ENCODE measurements at regions not wholly inside any gene's neighbourhood (a gene's known extent, or its start where the extent isn't known, plus 50 kb on each side); places are given as distances from the start of the nearest gene placed in this dataset.

DNA sequence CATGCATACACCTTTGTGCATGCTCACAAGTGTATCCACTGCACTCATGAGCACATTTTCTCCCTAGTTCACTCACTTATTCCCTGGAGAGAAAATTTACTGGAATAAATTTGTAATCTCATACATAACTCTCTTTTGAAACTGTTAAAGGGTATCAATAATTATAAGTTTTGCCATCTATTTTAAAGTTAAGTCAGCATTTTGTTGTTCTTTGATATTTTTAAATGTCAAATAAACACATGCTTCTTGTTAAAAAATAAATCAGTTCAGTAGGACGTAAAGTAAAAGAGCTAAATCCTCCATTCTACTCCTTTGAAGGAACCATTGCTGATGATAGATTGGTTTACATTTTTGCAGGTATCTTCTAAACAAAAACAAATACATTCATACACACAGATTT is 522.1 kb downstream of the NR4A2 start:
- DNase-seq (ENCODE audit: extremely low spot score) = no peak
- POLR2A ChIA-PET = no interaction called here
- TF ChIP-seq LEF1 (IDR thresholded peaks at IDR 0.05; ENCODE audit: borderline replicate concordance) = no peak
- no peak for TF ChIP-seq SP1 (IDR thresholded peaks at IDR 0.05)
- TF ChIP-seq SUZ12 (IDR thresholded peaks at IDR 0.05) = no peak
- TF ChIP-seq NFRKB (IDR thresholded peaks at IDR 0.05) = no peak
- no peak for TF ChIP-seq FOXK2 (IDR thresholded peaks at IDR 0.05)
- TF ChIP-seq ELF4 (IDR thresholded peaks at IDR 0.05) = no peak
- CTCF ChIA-PET = no interaction called here

DNA sequence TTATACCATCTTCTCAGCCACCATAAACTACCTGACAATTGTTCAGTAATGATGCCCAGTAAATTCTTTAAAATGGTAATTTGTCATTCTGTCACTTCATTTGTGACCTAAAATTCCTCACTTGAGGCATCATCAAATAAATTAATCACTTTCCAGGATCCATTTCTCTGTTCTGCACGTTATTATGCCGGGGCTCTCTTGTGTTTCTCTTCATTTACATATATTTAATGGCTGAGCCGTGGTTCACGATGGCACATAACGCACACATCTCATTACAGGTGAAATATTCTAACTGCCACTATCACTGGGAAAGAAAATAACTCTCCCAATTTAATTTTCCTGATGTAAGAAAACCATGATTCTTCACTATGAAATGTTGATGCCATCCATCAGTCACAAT is 529.6 kb downstream of the NR4A2 start:
- CTCF ChIA-PET = no interaction called here

DNA sequence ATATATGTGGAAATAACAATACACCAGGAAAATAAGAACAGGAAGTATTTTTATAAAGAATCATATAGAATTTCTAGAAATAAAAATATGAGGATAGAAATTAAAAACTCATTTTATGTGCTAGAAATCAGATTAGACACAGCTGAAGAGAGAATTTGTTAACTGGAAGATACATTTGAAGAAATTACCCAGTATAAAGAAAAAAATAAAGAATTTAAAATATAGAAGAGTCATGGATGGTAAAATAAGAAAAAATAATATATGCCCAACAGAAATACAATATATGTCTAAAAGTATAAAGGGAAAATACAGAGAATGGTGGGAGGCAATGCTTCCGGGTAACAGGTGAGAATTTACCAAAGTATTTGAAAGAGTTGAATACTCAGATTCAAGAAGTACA is 539.9 kb downstream of the NR4A2 start:
- TF ChIP-seq FOXA1 (IDR thresholded peaks at IDR 0.05) (no peak), ZNF384 (IDR thresholded peaks at IDR 0.05) (no peak), SUZ12 (IDR thresholded peaks at IDR 0.05) (no peak), CTBP1 (IDR thresholded peaks at IDR 0.05; ENCODE audit: borderline replicate concordance) (no peak), HDGF (IDR thresholded peaks at IDR 0.05; ENCODE audit: borderline replicate concordance) (no peak), LEF1 (IDR thresholded peaks at IDR 0.05; ENCODE audit: borderline replicate concordance) (no peak), FOXK2 (IDR thresholded peaks at IDR 0.05) (no peak), FOXM1 (IDR thresholded peaks at IDR 0.05; ENCODE audit: borderline replicate concordance) (no peak), ELF4 (IDR thresholded peaks at IDR 0.05) (no peak), SP1 (IDR thresholded peaks at IDR 0.05) (no peak)
- TF ChIP-seq, protein P1, sequence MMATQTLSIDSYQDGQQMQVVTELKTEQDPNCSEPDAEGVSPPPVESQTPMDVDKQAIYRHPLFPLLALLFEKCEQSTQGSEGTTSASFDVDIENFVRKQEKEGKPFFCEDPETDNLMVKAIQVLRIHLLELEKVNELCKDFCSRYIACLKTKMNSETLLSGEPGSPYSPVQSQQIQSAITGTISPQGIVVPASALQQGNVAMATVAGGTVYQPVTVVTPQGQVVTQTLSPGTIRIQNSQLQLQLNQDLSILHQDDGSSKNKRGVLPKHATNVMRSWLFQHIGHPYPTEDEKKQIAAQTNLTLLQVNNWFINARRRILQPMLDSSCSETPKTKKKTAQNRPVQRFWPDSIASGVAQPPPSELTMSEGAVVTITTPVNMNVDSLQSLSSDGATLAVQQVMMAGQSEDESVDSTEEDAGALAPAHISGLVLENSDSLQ (IDR thresholded peaks at IDR 0.05) = no peak
- no peak for DNase-seq (ENCODE audit: extremely low spot score)
- ChIA-PET POLR2A (no interaction called here), CTCF (no interaction called here)

More for the DNA sequence above, 529.6 kb downstream of the NR4A2 start:
- no peak for DNase-seq (ENCODE audit: extremely low spot score)
- TF ChIP-seq ARNT (IDR thresholded peaks at IDR 0.05) = no peak
- TF ChIP-seq SUZ12 (IDR thresholded peaks at IDR 0.05) = no peak
- no peak for TF ChIP-seq HDGF (IDR thresholded peaks at IDR 0.05; ENCODE audit: borderline replicate concordance)
- no peak for TF ChIP-seq L3MBTL2 (conservative IDR thresholded peaks at IDR 0.05)
- no peak for TF ChIP-seq ELF4 (IDR thresholded peaks at IDR 0.05)
- no peak for TF ChIP-seq BHLHE40 (IDR thresholded peaks at IDR 0.05; ENCODE audit: borderline replicate concordance)
- TF ChIP-seq SP1 (IDR thresholded peaks at IDR 0.05) = no peak
- POLR2A ChIA-PET = no interaction called here

DNA sequence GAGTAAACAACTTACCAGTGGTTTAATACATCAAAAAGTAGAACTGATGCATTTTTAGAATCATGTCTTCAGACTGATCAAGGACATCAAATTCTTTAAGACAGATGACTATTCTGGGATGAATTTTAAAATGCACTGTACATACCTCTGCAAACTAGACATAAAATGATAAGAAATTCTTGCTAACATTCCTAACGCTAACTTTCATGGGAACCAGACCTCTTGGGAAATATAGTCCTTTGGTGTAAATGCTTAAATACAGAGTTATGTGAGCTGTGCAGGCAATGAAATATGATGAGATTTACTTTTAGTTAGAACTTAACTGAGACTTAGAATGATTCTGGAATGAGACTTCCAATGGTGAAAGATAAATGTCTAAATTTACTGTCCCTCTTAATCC is 562.0 kb downstream of the NR4A2 start:
- CTCF ChIA-PET = no interaction called here
- no peak for DNase-seq (ENCODE audit: extremely low spot score)
- POLR2A ChIA-PET = no interaction called here
- TF ChIP-seq FOXA1 (IDR thresholded peaks at IDR 0.05) (no peak), CTBP1 (IDR thresholded peaks at IDR 0.05; ENCODE audit: borderline replicate concordance) (no peak), FOXM1 (IDR thresholded peaks at IDR 0.05; ENCODE audit: borderline replicate concordance) (no peak), TARDBP (IDR thresholded peaks at IDR 0.05) (no peak), HDGF (IDR thresholded peaks at IDR 0.05; ENCODE audit: borderline replicate concordance) (no peak), ZNF384 (IDR thresholded peaks at IDR 0.05) (no peak), ELF4 (IDR thresholded peaks at IDR 0.05) (no peak), FOXK2 (IDR thresholded peaks at IDR 0.05) (no peak), NFRKB (IDR thresholded peaks at IDR 0.05) (no peak), SUZ12 (IDR thresholded peaks at IDR 0.05) (no peak)
- TF ChIP-seq, protein P1 (IDR thresholded peaks at IDR 0.05) = no peak

DNA sequence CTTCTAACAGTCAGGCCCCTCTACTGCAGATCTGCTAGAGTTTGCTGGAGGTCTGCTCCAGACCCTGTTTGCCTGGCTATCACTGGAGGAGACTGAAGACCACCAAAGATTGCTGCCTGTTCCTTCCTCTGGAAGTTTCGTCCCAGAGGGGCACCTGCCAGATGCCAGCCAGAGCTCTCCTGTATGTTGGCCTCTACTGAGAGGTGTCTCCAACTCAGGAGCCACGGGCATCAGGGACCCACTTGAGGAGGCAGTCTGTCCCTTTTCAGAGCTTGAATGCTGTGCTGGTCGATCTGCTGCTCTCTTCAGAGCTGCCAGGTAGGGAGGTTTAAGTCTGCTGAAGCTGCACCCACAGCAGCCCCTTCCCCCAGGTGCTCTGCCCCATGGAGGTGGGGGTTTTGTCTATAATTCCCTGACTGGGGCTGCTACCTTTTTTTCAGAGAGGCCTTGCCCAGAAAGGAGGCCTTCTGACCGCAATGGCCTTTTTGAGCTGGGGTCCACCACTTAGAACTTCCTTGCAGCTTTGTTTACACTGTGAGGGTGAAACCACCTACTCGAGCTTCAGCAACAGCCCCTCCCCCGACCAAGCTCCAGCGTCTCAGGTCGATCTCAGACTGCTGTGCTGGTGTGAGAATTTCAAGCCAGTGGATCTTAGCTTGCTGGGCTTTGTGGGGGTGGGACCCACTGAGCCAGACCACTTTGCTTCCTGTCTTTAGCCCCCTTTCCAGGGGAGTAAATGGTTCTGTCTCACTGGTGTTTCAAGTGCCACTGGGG is 566.0 kb downstream of the NR4A2 start:
- DNase-seq (ENCODE audit: extremely low spot score) = no peak
- TF ChIP-seq HDGF (IDR thresholded peaks at IDR 0.05; ENCODE audit: borderline replicate concordance) (no peak), LEF1 (IDR thresholded peaks at IDR 0.05; ENCODE audit: borderline replicate concordance) (no peak), ARNT (IDR thresholded peaks at IDR 0.05) (no peak), TARDBP (IDR thresholded peaks at IDR 0.05) (no peak), ELF4 (IDR thresholded peaks at IDR 0.05) (no peak), BHLHE40 (IDR thresholded peaks at IDR 0.05; ENCODE audit: borderline replicate concordance) (no peak), CTBP1 (IDR thresholded peaks at IDR 0.05; ENCODE audit: borderline replicate concordance) (no peak), L3MBTL2 (conservative IDR thresholded peaks at IDR 0.05) (no peak), SP1 (IDR thresholded peaks at IDR 0.05) (no peak), FOXA1 (IDR thresholded peaks at IDR 0.05) (no peak), ZNF384 (IDR thresholded peaks at IDR 0.05) (no peak), FOXK2 (IDR thresholded peaks at IDR 0.05) (no peak), FOXM1 (IDR thresholded peaks at IDR 0.05; ENCODE audit: borderline replicate concordance) (no peak), SUZ12 (IDR thresholded peaks at IDR 0.05) (no peak), NFRKB (IDR thresholded peaks at IDR 0.05) (no peak)
- TF ChIP-seq, protein P1 (IDR thresholded peaks at IDR 0.05) = no peak
- ChIA-PET POLR2A (no interaction called here), CTCF (no interaction called here)

DNA sequence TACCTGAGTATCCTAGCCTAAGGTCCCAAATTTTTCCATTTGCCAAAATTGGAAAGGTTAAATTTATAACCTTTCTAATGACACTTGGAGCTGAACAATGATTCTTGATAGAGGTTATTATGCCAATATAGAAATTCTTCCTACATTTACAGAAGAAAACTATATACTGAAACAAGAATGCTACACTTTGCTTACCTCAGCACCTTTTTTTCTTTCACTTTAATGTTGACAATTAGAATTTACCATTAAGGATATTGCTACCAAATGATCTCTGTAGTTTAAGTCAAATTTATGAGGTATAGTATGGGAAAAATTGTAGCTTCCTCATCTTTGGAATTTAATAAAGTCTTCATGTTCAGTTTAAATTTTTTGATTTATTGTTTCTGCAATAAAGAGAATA is 577.0 kb downstream of the NR4A2 start:
- ChIA-PET POLR2A (no interaction called here), CTCF (no interaction called here)
- DNase-seq (ENCODE audit: extremely low spot score) = no peak
- TF ChIP-seq SP1 (IDR thresholded peaks at IDR 0.05) = no peak
- TF ChIP-seq FOXK2 (IDR thresholded peaks at IDR 0.05) = no peak
- no peak for TF ChIP-seq SUZ12 (IDR thresholded peaks at IDR 0.05)
- TF ChIP-seq ZNF384 (IDR thresholded peaks at IDR 0.05) = no peak
- TF ChIP-seq LEF1 (IDR thresholded peaks at IDR 0.05; ENCODE audit: borderline replicate concordance) = no peak
